NAMALWA (cell line): ENCODE measurements at regions not wholly inside any gene's neighbourhood (a gene's known extent, or its start where the extent isn't known, plus 50 kb on each side); places are given as distances from the start of the nearest gene placed in this dataset.
"Not testable (repeated sequence)": the region's sequence is repeated elsewhere in the genome, so short reads cannot be mapped to it uniquely, and the experiment has no call there.

Experiments
- DNase-seq: peaks from one replicate; pipeline ENCODE4 v3.0.0-alpha.2; 2015; ENCODE audit warnings: low spot score

- DNase-seq: no peak
Measured at GRCh38 chr1:242813490-242814091, 289.1 kb upstream of the PLD5 start.

- no peak for DNase-seq
Measured at GRCh38 chr1:242811092-242811840, 286.8 kb upstream of the PLD5 start.

- no peak for DNase-seq
Measured at GRCh38 chr1:242806324-242806723, 281.8 kb upstream of the PLD5 start.

DNA sequence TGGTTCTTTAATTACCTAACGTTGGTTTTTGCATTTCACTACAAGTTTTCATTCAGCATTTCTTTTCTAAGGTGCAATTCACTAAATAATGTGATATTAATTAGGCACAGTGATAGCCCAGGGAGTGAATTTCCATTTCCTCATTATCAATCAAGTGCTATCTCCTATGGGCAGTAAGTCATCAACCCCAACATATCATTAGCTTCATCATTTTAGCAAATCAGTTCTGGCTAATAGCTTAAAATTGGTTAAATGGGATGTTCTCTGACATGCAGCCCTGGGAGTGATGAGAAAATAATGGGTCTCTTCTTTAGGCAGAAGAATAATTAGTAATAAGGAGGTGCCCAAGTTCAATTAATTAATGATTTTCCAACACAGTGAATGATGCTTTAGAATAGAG is 280.9 kb upstream of the PLD5 start:
- not testable (repeated sequence) for DNase-seq

GRCh38 chr1:242802973-242803372 is 278.5 kb upstream of the PLD5 start:
- DNase-seq: no peak

GRCh38 chr1:242800521-242800920 is 276.0 kb upstream of the PLD5 start:
- DNase-seq: no peak

- DNase-seq: no peak
Measured at GRCh38 chr1:242797856-242798255, 273.4 kb upstream of the PLD5 start.

DNA sequence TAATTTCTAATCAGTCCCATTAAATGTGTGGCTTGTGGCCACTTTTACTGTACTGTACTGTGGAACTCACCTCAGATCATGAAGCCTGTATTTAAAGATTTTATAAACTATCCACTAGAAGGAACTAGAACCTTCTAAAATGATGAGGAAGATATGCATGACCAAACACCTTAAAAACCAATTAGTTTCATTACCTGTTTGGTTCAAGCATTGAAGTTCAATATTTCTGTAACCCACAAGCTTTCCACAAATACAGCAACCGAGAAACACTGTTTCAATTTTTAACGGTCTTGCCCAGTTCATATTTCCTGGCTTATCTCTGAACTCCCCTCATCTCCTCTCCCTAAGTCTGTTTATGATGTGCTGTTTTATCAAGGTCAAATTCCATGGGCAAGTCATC is 264.3 kb upstream of the PLD5 start:
- DNase-seq: no peak

DNA sequence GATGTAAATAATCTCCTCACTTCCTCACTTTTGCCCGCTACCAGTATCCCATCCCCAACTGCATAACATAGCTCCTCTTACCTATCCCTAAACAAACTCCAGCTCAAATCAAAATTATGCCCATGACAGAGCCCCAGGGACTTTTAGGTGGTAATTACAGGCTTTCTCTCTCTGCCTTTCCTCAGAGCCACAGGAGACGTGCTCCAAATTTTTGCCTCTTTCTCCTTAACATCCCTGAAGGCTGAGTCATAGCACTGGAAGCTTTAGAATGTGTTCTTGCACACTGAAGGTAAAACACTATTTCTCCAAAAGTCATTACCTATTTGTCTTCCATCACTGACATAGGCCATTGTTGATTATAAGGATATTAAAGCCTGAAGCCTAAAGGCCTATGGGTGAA is 263.5 kb upstream of the PLD5 start:
- no peak for DNase-seq

- no peak for DNase-seq
Measured at GRCh38 chr1:242784807-242785206, 260.3 kb upstream of the PLD5 start.

- DNase-seq: peak; percentile 3
Measured at GRCh38 chr1:242784084-242784483, 259.6 kb upstream of the PLD5 start.

- no peak for DNase-seq
Measured at GRCh38 chr1:242774256-242774655, 249.8 kb upstream of the PLD5 start.

- DNase-seq: no peak
Measured at GRCh38 chr1:242770366-242770765, 245.9 kb upstream of the PLD5 start.

GRCh38 chr1:242764161-242764560 is 239.7 kb upstream of the PLD5 start:
- no peak for DNase-seq

DNA sequence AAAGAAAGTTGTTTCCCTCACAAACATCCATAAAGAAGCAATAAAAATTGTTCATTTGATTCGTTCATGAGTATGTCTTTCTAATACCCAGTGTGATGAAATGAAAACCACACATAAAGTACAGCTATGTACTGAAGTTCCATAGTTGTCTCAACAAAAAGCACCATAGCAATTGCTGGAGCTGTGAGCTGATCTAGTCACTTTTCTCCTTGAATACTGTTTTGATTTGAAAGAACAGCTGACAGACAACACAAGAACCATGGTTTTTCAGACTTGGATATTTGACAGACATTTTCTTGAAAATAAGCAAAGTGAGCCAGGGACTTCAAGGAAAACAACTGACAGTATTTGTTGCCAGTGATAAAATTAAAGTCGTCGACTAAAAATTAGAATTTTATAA is 237.1 kb upstream of the PLD5 start:
- no peak for DNase-seq

GRCh38 chr1:242754926-242755325 is 230.4 kb upstream of the PLD5 start:
- no peak for DNase-seq

GRCh38 chr1:242754125-242754524 is 229.6 kb upstream of the PLD5 start:
- no peak for DNase-seq

DNA sequence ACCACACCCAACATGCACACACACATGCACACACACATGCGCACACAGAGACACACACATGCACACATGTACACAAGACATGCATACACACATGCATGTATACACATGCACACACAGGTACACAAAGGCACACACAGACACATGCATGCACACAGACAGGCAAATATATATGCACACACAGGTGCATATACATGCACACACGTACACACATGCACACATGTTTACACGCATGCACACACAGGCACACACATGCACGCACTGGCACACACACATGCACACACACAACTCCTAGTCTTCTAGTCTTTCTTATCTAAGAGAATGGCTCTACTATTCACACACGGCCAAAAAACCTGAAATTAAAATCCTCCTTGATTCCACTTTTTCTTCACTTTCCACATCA is 222.7 kb upstream of the PLD5 start:
- DNase-seq: no peak

GRCh38 chr1:242745079-242745478 is 220.6 kb upstream of the PLD5 start:
- DNase-seq: no peak

DNA sequence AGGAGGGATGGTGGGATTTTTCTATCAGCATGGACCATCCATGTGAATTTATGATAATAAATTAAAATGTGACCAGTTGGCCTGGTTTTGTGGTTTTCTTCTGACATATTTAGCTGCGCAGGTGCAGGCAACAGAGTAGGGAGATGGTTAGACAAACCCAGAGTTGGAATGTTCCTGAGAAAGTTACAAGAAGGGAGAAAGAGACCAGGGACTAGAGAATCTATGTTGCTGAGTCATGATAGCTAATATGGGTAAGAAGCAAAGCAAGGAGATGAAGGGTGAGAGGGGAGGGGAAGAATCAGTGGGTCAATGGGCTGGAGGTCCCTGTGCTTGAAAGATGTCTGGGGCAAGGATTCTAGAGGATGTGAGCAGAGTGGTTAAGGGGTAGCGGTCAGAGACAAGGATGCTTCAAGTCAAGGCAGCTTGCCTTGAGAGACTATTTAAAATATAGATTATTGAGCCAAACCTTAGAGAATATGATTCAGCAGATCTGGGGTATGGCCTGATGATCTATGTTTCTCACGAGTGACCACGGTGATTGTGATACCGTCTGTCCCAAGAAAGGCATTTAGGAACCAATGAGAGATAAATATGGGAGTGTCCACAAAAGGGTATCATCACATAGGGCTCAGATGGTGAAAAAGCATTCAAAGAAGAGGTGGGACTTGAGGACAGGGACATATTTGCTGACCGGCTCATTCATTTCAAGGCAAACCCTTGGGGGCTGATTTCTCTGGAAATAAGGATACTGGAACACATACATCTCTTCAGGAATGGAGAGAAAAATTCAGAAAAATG is 219.7 kb upstream of the PLD5 start:
- DNase-seq: no peak

DNA sequence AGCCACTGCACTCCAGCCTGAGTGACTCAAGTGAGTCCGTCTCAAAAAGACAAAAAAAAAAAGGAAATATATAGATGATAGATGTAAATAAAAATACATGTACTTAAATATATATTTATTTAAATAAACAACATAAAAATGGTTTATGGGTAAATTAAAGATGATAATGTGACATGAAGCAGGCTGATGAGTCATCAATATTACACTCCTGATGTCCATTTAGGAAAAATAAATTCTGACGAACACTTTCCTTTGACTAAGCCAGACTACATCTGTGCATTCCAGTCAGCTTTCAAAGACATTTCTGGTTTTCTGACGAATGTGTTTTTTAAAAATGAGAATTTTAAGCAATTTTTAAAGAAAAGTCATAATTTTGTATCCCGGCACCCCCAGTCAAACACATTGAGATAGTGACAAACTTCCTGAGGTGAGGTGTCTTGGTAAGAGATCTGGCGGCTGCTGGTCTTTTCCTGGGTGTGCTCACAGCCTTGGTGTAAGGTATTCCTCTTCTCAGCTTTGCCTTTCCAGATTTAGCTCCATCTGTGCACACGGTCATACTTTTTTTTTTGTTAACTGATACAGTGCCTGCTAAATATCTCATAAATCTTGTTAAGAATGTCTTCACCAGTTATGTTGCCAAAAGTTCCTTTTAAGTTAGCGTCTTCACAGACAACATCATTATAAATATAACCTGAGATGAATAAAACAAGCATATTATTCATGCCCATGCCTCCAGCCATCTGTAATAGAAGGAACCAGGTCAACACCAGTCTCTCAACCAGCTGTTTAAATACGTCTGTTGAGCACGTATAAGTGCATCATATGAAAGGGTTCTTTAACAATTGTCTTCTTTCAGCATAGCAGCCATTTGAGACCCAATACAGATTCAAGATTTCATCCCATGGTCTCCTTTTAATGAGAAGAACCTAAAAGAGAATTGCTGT is 214.5 kb upstream of the PLD5 start:
- no peak for DNase-seq

GRCh38 chr1:242736611-242737010 is 212.1 kb upstream of the PLD5 start:
- no peak for DNase-seq
